ENCODE measurements at regions not wholly inside any gene's neighbourhood (a gene's known extent, or its start where the extent isn't known, plus 50 kb on each side); places are given as distances from the start of the nearest gene placed in this dataset.

GRCh38 chr1:242847390-242847993, 323.0 kb upstream of the PLD5 start:
- TF ChIP-seq, protein P1, sequence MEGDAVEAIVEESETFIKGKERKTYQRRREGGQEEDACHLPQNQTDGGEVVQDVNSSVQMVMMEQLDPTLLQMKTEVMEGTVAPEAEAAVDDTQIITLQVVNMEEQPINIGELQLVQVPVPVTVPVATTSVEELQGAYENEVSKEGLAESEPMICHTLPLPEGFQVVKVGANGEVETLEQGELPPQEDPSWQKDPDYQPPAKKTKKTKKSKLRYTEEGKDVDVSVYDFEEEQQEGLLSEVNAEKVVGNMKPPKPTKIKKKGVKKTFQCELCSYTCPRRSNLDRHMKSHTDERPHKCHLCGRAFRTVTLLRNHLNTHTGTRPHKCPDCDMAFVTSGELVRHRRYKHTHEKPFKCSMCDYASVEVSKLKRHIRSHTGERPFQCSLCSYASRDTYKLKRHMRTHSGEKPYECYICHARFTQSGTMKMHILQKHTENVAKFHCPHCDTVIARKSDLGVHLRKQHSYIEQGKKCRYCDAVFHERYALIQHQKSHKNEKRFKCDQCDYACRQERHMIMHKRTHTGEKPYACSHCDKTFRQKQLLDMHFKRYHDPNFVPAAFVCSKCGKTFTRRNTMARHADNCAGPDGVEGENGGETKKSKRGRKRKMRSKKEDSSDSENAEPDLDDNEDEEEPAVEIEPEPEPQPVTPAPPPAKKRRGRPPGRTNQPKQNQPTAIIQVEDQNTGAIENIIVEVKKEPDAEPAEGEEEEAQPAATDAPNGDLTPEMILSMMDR (optimal IDR thresholded peaks at IDR 0.05 in 1 of 3, IDR thresholded peaks at IDR 0.05 in 1 of 3, conservative IDR thresholded peaks at IDR 0.05 in 1 of 3; ENCODE audit: extremely low read depth in 1 of 3, insufficient read depth in 2 of 3, low read length in 3 of 3) = no peak
- TF ChIP-seq EZH2 (IDR thresholded peaks at IDR 0.05; ENCODE audit: low read length) = no peak

Data from keratinocyte (primary cell).